SK-N-SH (cell line): ENCODE measurements at regions not wholly inside any gene's neighbourhood (a gene's known extent, or its start where the extent isn't known, plus 50 kb on each side); places are given as distances from the start of the nearest gene placed in this dataset.

Source experiments
- CTCF ChIA-PET: fragments of 300-600, 350-600 bp; formaldehyde crosslinking; extraction: SDS; loops from one replicate; lab custom pipeline; 2021; lab: Yijun Ruan, JAX
- POLR2A ChIA-PET: fragments of 350-600 bp; sonication (Branson Sonifier 250); formaldehyde crosslinking; extraction: SDS; loops from one replicate; lab custom pipeline; 2020; ENCODE audit warnings: antibody characterized with exemption, inconsistent platforms; lab: Yijun Ruan, JAX
- DNase-seq: peaks from one replicate; pipeline ENCODE4 v3.0.0; 2012
- H2AFZ ChIP-seq: fragments of 200-600 bp; sonication (generic); 2 replicates; pipeline ENCODE4 v1.8.1; 2016; ENCODE audit warnings: antibody characterized with exemption, mild to moderate bottlenecking, low read depth
- H3F3A ChIP-seq: fragments of 200-600 bp; sonication (generic); replicated peaks from 2 replicates; pipeline ENCODE3; 2016; ENCODE audit warnings: antibody characterized with exemption, mild to moderate bottlenecking; ENCODE audit not compliant: insufficient read depth
- H3K27ac ChIP-seq, 2 experiments: fragments of 200-500 bp in 1 of 2; fragments of 200-600 bp in 1 of 2; sonication (Bioruptor generic) in 1 of 2; sonication (generic), shearing (Covaris generic) in 1 of 2; 2 replicates each; pipeline versions ENCODE4 v1.5.1 to v1.6.1; 2014 to 2016; ENCODE audit warnings: low read depth in 2 of 2, inconsistent platforms in 1 of 2, low read length in 1 of 2, mild to moderate bottlenecking in 1 of 2, mixed read lengths in 1 of 2
- H3K27me3 ChIP-seq: fragments of 200-600 bp; sonication (generic), shearing (Covaris generic); 2 replicates; pipeline ENCODE4 v1.6.1; 2016; ENCODE audit warnings: mixed run types; ENCODE audit not compliant: insufficient read depth
- H3K36me3 ChIP-seq, 2 experiments: fragments of 200-500 bp in 1 of 2; fragments of 200-600 bp in 1 of 2; sonication (Bioruptor generic) in 1 of 2; sonication (generic) in 1 of 2; replicated peaks in 1 of 2; 2 replicates each; pipeline versions ENCODE3 to v1.5.1; 2014 to 2016; ENCODE audit warnings: low read length in 1 of 2, mild to moderate bottlenecking in 1 of 2; ENCODE audit not compliant: insufficient read depth in 2 of 2, control insufficient read depth in 1 of 2
- H3K4me1 ChIP-seq, 2 experiments: fragments of 200-500 bp in 1 of 2; fragments of 200-600 bp in 1 of 2; sonication (Bioruptor generic) in 1 of 2; sonication (generic), shearing (Covaris generic) in 1 of 2; 2 replicates each; pipeline versions ENCODE4 v1.5.1 to v1.6.1; 2014 to 2016; ENCODE audit warnings: low read depth in 1 of 2, low read length in 1 of 2, mixed run types in 1 of 2; ENCODE audit not compliant: insufficient read depth in 2 of 2, control insufficient read depth in 1 of 2
- H3K4me2 ChIP-seq: fragments of 200-600 bp; sonication (generic), shearing (Covaris generic); 2 replicates; pipeline ENCODE4 v1.6.1; 2017; ENCODE audit warnings: mixed run types
- H3K4me3 ChIP-seq, 2 experiments: fragments of 200-500 bp in 1 of 2; fragments of 200-600 bp in 1 of 2; sonication (Bioruptor generic) in 1 of 2; sonication (generic), shearing (Covaris generic) in 1 of 2; 2 replicates each; pipeline versions ENCODE4 v1.5.1 to v1.8.1; 2014 to 2016; ENCODE audit warnings: low read depth in 2 of 2, inconsistent platforms in 1 of 2, low read length in 1 of 2, mild to moderate bottlenecking in 1 of 2, mixed read lengths in 1 of 2, moderate library complexity in 1 of 2
- H3K79me2 ChIP-seq: fragments of 200-600 bp; sonication (generic); 2 replicates; pipeline ENCODE4 v1.8.1; 2017; ENCODE audit warnings: mild to moderate bottlenecking; ENCODE audit not compliant: insufficient read depth
- H3K9ac ChIP-seq: fragments of 200-600 bp; sonication (generic); 2 replicates; pipeline ENCODE4 v1.6.1; 2017; ENCODE audit warnings: mixed run types
- H3K9me2 ChIP-seq: fragments of 200-600 bp; sonication (generic); 2 replicates; pipeline ENCODE4 v1.6.1; 2017; ENCODE audit warnings: mixed run types
- H3K9me3 ChIP-seq: fragments of 200-600 bp; sonication (generic); 2 replicates; pipeline ENCODE4 v1.6.1; 2017; ENCODE audit warnings: mixed run types, mild to moderate bottlenecking, moderate library complexity
- H4K20me1 ChIP-seq: fragments of 200-600 bp; sonication (generic); 2 replicates; pipeline ENCODE4 v1.6.1; 2017; ENCODE audit warnings: mild to moderate bottlenecking, mixed run types; ENCODE audit not compliant: insufficient read depth
- CHD2 ChIP-seq: fragments of 150-350 bp; IDR thresholded peaks from 2 replicates; pipeline ENCODE4 v1.6.1; 2018; ENCODE audit warnings: low read length; ENCODE audit not compliant: partially characterized antibody
- ELF1 ChIP-seq: IDR thresholded peaks from 2 replicates; pipeline ENCODE4 v1.4.0; 2012
- EP300 ChIP-seq, 2 experiments: IDR thresholded peaks; 2 replicates each; pipeline versions ENCODE4 v1.4.0 to v1.6.1; 2012; ENCODE audit warnings: borderline replicate concordance in 1 of 2, low read depth in 1 of 2, low read length in 1 of 2
- EZH2phosphoT487 ChIP-seq: fragments of 200-600 bp; sonication (generic); IDR thresholded peaks from 2 replicates; pipeline ENCODE4 v1.6.1; 2017; ENCODE audit warnings: low read depth, mixed run types, mild to moderate bottlenecking, antibody characterized with exemption, moderate library complexity, borderline replicate concordance
- FOSL2 ChIP-seq: IDR thresholded peaks from 2 replicates; pipeline ENCODE4 v1.4.0; 2012; ENCODE audit warnings: low read depth, mild to moderate bottlenecking, moderate library complexity, borderline replicate concordance
- FOXJ3 ChIP-seq: sonication (generic); formaldehyde crosslinking; IDR thresholded peaks from 2 replicates; pipeline ENCODE4 v1.5.1; 2020; ENCODE audit warnings: mild to moderate bottlenecking, missing genetic modification reagents
- GABPA ChIP-seq: IDR thresholded peaks from 2 replicates; pipeline ENCODE4 v1.4.0; 2012; ENCODE audit warnings: low read depth, mild to moderate bottlenecking
- IRF3 ChIP-seq: fragments of 150-350 bp; IDR thresholded peaks from 2 replicates; pipeline ENCODE4 v1.6.1; 2016; ENCODE audit warnings: mild to moderate bottlenecking, low read depth, low read length
- JUND ChIP-seq: IDR thresholded peaks from 2 replicates; pipeline ENCODE4 v1.4.0; 2012
- MAX ChIP-seq: IDR thresholded peaks from 2 replicates; pipeline ENCODE4 v1.4.0; 2012; ENCODE audit warnings: low read depth
- MEF2A ChIP-seq: IDR thresholded peaks from 2 replicates; pipeline ENCODE4 v1.4.0; 2012; ENCODE audit warnings: low read depth, borderline replicate concordance
- POLR2AphosphoS5 ChIP-seq: IDR thresholded peaks from 2 replicates; pipeline ENCODE4 v1.6.1; 2012; ENCODE audit warnings: low read depth, low read length
- RAD21 ChIP-seq: IDR thresholded peaks from 2 replicates; pipeline ENCODE4 v1.6.1; 2012; ENCODE audit warnings: mild to moderate bottlenecking, low read length
- RCOR1 ChIP-seq: fragments of 150-350 bp; IDR thresholded peaks from 2 replicates; pipeline ENCODE4 v1.6.1; 2017; ENCODE audit warnings: antibody characterized with exemption, low read length
- REST ChIP-seq: IDR thresholded peaks from 2 replicates; pipeline ENCODE4 v1.6.1; 2012; ENCODE audit warnings: mild to moderate bottlenecking, low read depth, low read length, moderate library complexity
- RFX5 ChIP-seq: IDR thresholded peaks from 2 replicates; pipeline ENCODE4 v1.6.1; 2012; ENCODE audit warnings: mild to moderate bottlenecking, improper control_type of control experiment, low read length
- SIN3A ChIP-seq: IDR thresholded peaks from 2 replicates; pipeline ENCODE4 v1.6.1; 2012; ENCODE audit warnings: low read depth, mild to moderate bottlenecking, low read length, moderate library complexity, borderline replicate concordance
- TAF1 ChIP-seq: IDR thresholded peaks from 2 replicates; pipeline ENCODE4 v1.6.1; 2012; ENCODE audit warnings: low read depth, mild to moderate bottlenecking, low read length, moderate library complexity, borderline replicate concordance
- TCF12 ChIP-seq: IDR thresholded peaks from 2 replicates; pipeline ENCODE4 v1.4.0; 2012
- TEAD4 ChIP-seq: IDR thresholded peaks from 2 replicates; pipeline ENCODE4 v1.4.0; 2012; ENCODE audit warnings: mild to moderate bottlenecking, borderline replicate concordance; ENCODE audit not compliant: insufficient read depth
- USF1 ChIP-seq: IDR thresholded peaks from 2 replicates; pipeline ENCODE4 v1.4.0; 2012; ENCODE audit warnings: low read depth, borderline replicate concordance
- USF2 ChIP-seq: fragments of 150-350 bp; IDR thresholded peaks from 2 replicates; pipeline ENCODE4 v1.6.1; 2017; ENCODE audit warnings: antibody characterized with exemption, low read length, low read depth, borderline replicate concordance
- YY1 ChIP-seq: IDR thresholded peaks from 2 replicates; pipeline ENCODE4 v1.4.0; 2012; ENCODE audit warnings: low read depth, mild to moderate bottlenecking
- WGBS: methylation state at CpG from one replicate; pipeline ENCODE4 v1.1.6; 2017; ENCODE audit warnings: low lambda C conversion rate; 5-methylcytosine and 5-hydroxymethylcytosine counted together

GRCh38 chr4:30182786-30183185 is 537.4 kb upstream of the PCDH7 start:
- H3K79me2 ChIP-seq = no peaks in the 10 kb centered on the region
- CTCF ChIA-PET = no interaction called here
- POLR2A ChIA-PET = no interaction called here
- DNase-seq = no peak
- no peaks in the 10 kb centered on the region for H3K9me3 ChIP-seq
- no peak for TF ChIP-seq MAX
- no peak for TF ChIP-seq CHD2
- TF ChIP-seq SIN3A = no peak
- TF ChIP-seq TCF12 = no peak
- TF ChIP-seq FOSL2 = no peak
- TF ChIP-seq RFX5 = no peak
- no peak for TF ChIP-seq RCOR1
- no peak for TF ChIP-seq TAF1
- no peak for TF ChIP-seq RAD21
- TF ChIP-seq EZH2phosphoT487 = no peak
- H3K4me1 ChIP-seq = no peaks in the 10 kb centered on the region
- no peak overlapping the region for H3K4me3 ChIP-seq
- no peaks in the 10 kb centered on the region for H3F3A ChIP-seq
- no peaks in the 10 kb centered on the region for H3K27me3 ChIP-seq
- H3K9ac ChIP-seq = no peak overlapping the region
- no peak overlapping the region for H3K27ac ChIP-seq
- WGBS = 20% methylated on average over 2 of the region's 2 CpGs
- no peak overlapping the region for H2AFZ ChIP-seq
- no peaks in the 10 kb centered on the region for H3K9me2 ChIP-seq
- no peaks in the 10 kb centered on the region for H4K20me1 ChIP-seq
- H3K4me2 ChIP-seq = no peak overlapping the region
- H3K36me3 ChIP-seq = no peaks in the 10 kb centered on the region

- H3K4me2 ChIP-seq = no peak overlapping the region
- no peaks in the 10 kb centered on the region for H3K27me3 ChIP-seq
- H3K9me2 ChIP-seq = no peaks in the 10 kb centered on the region
- H3K4me1 ChIP-seq = no peaks in the 10 kb centered on the region
- TF ChIP-seq GABPA (no peak), MAX (no peak), EP300 (IDR thresholded peaks at IDR 0.05; ENCODE audit: borderline replicate concordance in 1 of 2, low read depth in 1 of 2, low read length in 1 of 2) (no peak), YY1 (no peak), MEF2A (no peak), USF1 (no peak), ELF1 (no peak), TAF1 (no peak), JUND (no peak), USF2 (no peak), RCOR1 (no peak), SIN3A (no peak), CHD2 (no peak), FOXJ3 (CRISPR knock-in tag) (no peak), EZH2phosphoT487 (no peak), POLR2AphosphoS5 (no peak), IRF3 (no peak), REST (no peak), TEAD4 (no peak), RAD21 (no peak)
- TF ChIP-seq, all 33 proteins: peak for 0
- Histone ChIP-seq H3K27ac (no peak overlapping the region), H4K20me1 (no peaks in the 10 kb centered on the region), H3K79me2 (no peaks in the 10 kb centered on the region), H2AFZ (no peak overlapping the region), H3K4me3 (no peak overlapping the region), H3F3A (no peaks in the 10 kb centered on the region), H3K36me3 (no peaks in the 10 kb centered on the region), H3K9me3 (no peaks in the 10 kb centered on the region), H3K9ac (no peak overlapping the region)
- ChIA-PET POLR2A (no interaction called here), CTCF (no interaction called here)
- no peak for DNase-seq
Measured at GRCh38 chr4:30191902-30192301, 528.3 kb upstream of the PCDH7 start.
